Omental fat pad (tissue), 3 donors: ENCODE measurements at regions not wholly inside any gene's neighbourhood (a gene's known extent, or its start where the extent isn't known, plus 50 kb on each side); places are given as distances from the start of the nearest gene placed in this dataset.

ENCODE experiments used
- ATAC-seq: fragments of 150-250 bp; one replicate; pipeline ENCODE4 v1.9.1; 2016; ENCODE audit warnings: mild to moderate bottlenecking, moderate library complexity; ENCODE audit not compliant: low FRiP score
- DNase-seq: peaks from one replicate; pipeline ENCODE4 v3.0.0-alpha.2; 2019; ENCODE audit warnings: low spot score
- TF ChIP-seq, protein P1 (sequence below), 3 donors: fragments of 450-650 bp; IDR thresholded peaks; one replicate each; pipeline ENCODE4 v1.5.1; 2016 to 2017; ENCODE audit warnings: antibody characterized with exemption in 3 of 3, mild to moderate bottlenecking in 3 of 3, moderate library complexity in 2 of 3

DNA sequence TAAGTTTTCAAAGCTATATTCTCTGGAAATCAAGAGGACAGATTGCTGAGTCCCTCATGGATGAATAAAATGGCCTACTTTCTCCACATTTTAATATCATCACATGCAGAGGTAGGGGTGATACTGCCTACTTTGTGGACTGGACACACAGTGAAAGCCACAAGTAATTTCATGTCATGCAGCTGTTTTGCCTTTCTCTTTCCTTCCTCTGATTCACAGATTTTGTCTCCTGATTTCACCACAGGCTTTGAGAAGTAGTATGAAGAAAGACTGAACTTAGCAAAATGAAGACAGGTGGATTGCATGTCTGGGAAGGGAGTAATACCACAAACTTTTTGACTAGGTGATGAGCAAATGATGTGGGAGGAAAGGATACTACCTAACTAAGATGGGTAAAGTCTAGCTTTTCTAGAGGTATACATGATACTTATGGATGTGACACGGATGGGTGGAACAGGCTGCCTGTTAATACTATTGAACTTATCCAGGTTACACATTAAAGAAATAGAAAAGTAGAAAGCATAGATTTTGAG is 478.4 kb upstream of the GOT2 start:
- DNase-seq (no peak), ATAC-seq (no peak)
- TF ChIP-seq, protein P1, sequence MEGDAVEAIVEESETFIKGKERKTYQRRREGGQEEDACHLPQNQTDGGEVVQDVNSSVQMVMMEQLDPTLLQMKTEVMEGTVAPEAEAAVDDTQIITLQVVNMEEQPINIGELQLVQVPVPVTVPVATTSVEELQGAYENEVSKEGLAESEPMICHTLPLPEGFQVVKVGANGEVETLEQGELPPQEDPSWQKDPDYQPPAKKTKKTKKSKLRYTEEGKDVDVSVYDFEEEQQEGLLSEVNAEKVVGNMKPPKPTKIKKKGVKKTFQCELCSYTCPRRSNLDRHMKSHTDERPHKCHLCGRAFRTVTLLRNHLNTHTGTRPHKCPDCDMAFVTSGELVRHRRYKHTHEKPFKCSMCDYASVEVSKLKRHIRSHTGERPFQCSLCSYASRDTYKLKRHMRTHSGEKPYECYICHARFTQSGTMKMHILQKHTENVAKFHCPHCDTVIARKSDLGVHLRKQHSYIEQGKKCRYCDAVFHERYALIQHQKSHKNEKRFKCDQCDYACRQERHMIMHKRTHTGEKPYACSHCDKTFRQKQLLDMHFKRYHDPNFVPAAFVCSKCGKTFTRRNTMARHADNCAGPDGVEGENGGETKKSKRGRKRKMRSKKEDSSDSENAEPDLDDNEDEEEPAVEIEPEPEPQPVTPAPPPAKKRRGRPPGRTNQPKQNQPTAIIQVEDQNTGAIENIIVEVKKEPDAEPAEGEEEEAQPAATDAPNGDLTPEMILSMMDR (IDR thresholded peaks at IDR 0.05): no peak

DNA sequence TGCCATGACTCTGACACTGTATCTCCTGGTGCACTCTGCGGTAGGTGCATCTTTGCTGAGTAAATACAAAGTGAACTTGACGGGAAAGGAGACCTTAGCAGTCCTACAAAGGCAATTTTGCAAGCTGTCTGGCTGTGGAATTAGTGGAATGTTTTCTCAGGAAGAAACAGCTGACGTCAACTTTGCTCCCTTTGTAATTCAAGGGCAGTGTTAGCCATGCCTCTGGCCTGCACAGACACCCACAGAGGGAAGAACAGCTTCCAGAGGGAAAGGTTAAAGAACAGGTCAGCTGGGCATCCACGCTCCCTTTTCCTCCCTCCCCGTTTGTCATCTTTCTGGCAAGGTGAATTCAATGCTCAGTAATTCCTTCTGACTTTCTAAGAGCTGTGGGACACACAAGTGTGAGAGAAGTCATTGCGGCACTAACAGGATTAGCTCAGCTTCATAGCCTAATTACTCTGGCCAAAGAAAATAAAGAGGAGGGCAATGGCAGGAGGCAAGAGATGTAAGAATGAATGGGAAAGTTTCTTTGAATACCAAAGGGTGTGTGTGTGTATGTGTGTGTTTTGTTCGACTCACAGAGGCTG is 476.9 kb upstream of the GOT2 start:
- ATAC-seq (peak; percentile 86), DNase-seq (no peak)
- TF ChIP-seq, protein P1 (IDR thresholded peaks at IDR 0.05): no peak

DNA sequence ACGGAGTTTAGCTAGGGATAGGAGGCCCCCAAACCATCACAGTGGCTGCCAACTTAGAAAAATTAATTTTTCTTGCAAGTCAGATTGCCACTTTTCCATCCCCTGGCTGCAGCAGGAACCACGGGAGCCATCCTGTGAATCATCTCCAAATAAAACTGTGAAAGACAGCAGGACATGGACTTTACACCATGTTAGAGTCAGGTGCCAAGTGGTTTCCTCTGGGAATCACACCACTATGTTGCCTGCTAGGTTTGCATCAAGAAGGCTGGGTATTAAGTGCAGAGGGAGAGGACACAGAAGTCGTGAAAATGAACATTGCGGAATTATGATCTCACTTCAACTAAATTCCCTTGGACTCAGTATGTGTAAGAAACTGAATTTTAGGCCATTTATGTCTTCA is 471.3 kb upstream of the GOT2 start:
- TF ChIP-seq, protein P1 (IDR thresholded peaks at IDR 0.05): no peak
- no peak for ATAC-seq
- no peak for DNase-seq

DNA sequence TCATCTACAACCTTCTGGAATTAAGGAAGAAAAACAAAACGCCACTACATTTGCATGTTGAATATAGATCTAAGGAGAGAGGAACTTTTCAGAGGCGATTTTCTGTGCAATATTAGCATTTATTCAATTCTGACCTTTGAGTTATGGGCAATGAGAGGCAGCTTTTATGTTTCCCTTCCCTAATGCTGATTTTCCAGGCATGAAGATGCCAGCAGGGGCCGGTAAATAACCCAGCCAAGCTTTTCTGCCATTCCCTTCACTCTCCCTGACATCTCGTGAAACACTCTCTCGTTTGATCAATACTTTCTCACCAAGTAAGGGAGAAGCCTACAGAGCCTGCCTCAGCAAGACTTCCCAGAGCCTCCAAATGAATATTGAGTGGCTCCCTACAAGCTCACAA is 470.5 kb upstream of the GOT2 start:
- ATAC-seq (no peak), DNase-seq (no peak)
- TF ChIP-seq, protein P1 (IDR thresholded peaks at IDR 0.05): no peak

DNA sequence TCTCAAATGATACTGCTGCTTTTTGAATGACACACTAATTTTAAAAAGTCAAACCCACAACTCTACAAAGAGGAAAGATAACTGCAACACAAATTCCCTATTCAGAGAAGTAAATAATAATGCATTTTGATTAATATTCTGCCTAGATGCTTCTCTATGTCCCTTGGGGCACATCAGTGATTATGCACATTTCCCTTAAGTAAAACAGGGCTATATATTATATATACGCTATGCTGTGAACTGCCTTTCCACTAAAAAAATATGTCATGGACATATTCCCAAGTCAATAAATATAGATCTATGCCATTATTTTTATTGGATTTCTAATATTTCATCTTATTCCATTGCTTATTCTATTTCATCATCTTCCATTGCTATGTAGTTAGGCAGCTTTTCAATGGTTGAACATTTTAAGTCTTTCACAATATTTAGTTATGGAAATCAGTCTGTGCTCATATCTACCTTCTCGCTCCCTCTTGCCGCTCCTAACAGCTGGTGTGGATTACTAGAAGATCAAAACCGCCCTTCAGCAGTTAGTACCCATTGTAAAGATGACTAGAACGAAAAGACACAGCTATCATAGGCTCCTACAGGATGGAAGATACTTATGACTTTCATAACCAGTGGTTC is 468.2 kb upstream of the GOT2 start:
- DNase-seq: no peak
- ATAC-seq: no peak
- TF ChIP-seq, protein P1 (IDR thresholded peaks at IDR 0.05): no peak

DNA sequence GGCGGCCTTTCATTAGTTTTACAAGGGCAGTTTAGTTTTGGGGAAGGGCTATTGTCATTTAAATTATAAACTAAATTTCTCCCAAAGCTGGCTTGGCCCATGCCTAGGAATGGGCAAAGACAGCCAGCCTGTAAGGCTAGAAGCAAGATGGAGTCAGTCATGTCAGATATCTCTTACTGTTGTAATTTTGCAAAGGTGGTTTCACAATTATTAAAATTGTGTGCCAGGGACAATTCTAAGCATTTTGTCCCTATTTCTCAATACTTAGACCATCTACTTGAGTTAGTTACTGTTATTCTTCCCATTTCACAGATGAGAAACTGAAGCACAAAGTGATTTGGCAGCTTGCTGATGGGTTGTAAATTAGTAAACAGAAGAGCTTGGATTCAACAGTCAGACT is 467.7 kb upstream of the GOT2 start:
- no peak for DNase-seq
- no peak for ATAC-seq
- TF ChIP-seq, protein P1 (IDR thresholded peaks at IDR 0.05): no peak

DNA sequence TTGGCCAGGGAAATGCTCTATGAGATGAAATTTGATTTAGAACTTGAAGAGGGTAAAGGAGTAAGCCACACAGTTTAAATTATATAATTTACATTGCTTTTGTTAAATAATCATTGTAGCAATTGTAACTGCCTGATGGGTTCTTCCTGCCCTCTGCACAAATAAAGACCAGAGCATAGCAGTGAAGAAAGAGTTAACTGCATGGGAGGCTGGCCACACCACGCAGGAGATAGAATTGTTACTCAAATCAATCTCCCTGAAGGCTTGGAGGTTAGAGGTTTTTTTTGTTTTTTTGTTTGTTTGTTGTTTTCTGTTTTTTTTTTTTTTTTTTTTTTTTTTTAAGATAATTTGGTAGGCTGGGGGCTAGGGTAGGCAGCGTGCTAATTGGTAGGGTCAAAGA is 467.0 kb upstream of the GOT2 start:
- ATAC-seq: no peak
- TF ChIP-seq, protein P1 (IDR thresholded peaks at IDR 0.05): no peak
- no peak for DNase-seq
